T-helper 1 cell treated with Interleukin-12 subunit alpha and Interleukin-12 subunit beta and Interleukin-4 antibody, amounts not matched to agents 30 ng/mL and 1 ng/mL, for 36 hours (primary cell): ENCODE measurements at regions not wholly inside any gene's neighbourhood (a gene's known extent, or its start where the extent isn't known, plus 50 kb on each side); places are given as distances from the start of the nearest gene placed in this dataset.

ENCODE experiments used
- intact Hi-C: fragments of 100-400 bp; cut with micrococcal nuclease; formaldehyde crosslinking; loops from one replicate; pipeline ENCODE4 v1.15.1; 2024

DNA sequence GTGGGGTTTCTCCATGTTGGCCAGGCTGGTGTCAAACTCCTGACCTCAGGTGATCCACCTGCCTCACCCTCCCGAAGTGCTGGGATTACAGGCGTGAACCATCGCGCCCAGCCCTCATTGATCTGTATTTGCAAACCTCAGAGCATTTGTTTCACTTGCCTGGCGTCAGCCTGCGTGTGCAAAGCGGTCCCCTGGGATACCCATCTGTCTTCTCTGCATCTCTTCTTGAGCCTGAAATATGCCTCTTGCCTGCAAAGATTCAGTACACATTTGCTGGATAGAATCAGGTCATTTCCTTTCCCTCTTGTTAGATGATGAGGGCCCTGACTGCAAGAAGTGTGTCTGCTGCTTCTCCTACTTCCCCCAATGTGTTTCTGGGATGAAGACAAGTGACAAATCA is 1291.0 kb downstream of the TBC1D22A start:
- intact Hi-C loops: no loop called here

DNA sequence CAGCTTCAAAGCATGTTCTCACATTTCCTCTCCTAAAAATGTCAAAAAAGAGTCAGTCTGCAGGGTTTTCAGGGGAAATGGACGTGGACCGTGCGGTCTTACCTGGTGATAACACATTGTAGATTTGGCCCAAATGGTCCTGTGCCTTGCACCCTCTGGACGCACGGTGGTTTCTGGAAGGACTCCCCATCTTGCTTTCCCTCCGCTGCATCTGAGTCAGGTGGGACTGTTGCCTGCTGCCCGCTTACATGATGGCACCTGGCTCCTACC is 1290.1 kb downstream of the TBC1D22A start:
- intact Hi-C loops: no loop called here

DNA sequence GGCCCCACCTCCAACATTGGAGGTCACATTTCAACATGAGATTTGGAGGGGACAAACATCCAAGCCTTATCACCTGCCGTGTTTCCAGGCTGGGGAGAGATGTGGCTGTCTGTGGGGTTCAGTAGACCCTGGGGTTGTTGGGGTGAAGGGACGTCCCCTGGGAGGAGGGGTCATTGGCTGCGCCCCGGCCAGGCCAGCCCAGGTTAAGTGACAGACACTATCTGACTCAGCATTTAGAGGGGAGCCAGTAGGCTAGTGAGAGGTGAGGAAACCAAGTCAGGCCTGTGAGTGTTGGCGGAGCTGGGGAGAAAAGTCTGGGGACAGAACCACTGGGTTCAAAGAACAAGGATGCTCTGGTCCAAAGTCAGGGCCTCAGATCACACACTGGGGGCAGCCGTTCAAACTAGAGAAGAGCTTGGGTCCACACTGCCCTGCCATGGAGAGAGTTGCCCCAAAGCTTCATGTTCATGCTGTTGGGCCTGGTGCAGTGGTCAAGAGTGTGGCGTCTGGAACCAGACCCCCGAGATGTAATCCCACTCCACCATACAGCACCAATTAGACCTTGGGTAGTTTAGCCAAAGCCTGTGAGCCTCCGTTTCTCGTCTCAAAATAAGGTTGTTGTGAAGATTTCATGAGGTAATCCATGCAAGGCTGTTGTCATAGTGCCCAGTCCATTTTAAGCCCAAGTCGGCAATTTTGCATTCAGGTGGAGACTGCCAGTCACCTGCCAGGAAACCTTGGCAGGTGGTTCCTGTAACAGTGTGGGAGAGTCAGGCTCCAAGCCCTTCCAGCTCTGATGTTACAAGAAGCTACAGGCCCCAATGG is 1289.6 kb downstream of the TBC1D22A start:
- intact Hi-C loops: no loop called here

DNA sequence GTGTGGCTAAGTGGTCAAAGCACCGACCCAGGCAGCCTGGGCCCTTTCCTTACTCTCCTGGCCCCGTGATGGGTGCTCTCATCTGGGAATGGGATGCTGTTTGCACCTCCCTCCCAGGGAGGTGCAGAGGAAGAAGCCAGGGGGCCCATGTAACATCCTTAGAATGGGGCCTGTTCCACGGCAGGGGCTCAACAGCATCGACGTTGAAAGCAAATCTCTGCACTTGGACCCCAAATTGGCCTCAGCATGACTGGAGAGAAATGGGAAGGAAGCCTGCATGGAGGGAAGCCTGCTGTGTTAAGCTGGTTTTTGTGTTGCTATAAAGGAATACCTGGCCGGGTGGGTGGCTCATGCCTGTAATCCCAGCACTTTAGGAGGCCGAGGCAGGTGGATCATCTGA is 1288.4 kb downstream of the TBC1D22A start:
- intact Hi-C loops: no loop called here

DNA sequence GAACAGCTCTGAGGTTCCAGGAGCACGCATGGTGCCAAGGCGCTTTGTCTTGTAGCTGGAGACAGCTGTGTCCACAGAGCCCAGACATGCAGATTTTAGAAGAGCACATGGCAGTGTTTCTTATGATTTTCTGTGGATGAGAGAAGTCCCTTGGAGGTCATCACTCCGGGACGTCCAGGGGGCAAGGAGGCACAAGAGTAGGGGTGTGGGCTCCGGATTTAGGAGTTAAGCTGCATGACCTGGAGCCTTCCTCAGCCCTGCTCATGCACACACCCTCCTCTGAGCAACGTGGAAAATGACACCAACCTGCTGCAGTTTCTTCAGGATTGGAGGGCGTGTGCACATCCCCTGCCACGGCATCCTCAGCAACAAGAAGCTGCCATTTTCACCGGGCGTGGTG is 1286.7 kb downstream of the TBC1D22A start:
- intact Hi-C loops: no loop called here

DNA sequence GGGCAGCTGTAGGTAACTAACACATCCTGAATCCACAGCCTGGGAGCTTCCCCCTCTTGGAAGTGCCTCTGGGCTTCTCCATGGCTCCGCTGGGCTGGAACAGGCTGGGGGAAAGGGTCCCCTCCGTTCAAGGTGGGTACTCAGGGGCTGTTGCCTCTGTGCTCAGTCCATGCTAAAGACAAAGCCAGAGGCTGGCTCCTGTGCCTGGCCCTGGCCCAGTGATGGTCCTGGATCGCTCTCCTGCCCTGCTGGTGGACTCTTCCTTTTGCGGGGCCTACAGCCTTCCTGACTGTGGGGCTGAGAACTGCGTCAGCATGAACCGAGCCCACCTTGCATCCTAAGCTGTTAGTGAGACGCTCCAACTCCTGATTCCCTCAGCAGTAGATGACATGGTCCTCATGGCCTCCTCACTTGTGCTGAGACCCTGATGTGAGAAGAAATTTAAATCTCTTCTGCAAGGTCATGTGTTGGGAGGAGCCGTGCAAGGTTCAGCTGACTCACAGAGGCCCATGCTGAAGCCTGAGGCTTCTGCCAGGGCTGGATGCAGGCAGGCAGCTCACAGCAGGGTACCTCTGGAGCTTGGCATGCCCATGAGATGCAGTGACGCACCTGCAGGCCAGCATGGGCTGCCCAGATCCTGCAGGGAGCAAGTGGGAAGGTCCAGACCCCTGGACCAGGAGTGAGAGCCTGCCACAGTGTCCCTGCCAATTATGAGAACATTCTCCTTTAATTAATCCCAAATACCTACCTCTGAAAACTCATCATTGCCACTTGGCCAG is 1285.5 kb downstream of the TBC1D22A start:
- intact Hi-C loops: no loop called here

DNA sequence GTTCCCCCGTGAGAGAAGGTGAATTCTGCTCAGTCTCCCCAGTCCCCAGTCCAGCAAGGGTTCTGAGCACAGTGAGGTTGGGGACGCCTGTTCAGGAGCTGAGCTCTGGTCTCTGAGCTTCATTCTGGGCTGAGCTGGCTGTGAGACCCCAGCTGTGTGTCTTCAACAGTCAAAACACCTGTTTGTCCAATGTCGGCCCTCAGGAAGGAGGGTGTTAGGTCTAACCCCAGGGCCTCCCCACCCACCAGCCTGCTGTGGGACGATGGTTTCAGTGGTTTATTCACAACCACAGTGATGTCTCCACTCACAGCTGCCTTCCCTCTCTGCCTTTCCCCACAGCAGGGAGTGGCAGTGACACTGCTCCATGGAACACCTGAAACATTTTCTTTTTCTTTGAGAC is 1282.9 kb downstream of the TBC1D22A start:
- intact Hi-C loops: no loop called here

DNA sequence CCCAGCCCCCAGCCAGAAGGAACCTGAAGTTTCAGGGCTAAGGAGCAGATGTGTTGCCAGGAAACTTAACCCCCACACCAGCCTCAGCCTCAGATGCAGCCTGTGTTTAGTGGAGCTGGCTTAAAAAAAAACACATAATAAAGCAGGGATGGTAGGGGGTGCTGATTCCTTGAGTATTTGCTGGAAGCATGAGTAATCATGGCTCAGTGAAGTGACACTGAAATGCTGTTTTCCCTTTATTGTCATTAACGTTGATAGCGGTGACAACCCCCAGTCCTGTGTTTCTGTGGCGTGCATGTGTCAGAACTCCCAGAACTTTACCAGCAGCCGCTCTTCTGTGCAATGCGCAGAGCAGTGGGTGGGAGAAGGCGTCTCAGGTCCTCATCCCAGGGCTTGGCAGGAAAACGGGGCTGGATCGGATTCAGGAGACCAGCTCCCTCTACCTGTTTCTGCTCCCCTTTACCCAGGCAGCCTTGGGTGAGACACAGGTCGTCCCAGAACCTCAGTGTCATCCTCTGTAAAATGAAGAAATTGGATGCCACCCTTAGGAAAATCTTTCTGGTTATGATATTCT is 1282.1 kb downstream of the TBC1D22A start:
- intact Hi-C loops: no loop called here

DNA sequence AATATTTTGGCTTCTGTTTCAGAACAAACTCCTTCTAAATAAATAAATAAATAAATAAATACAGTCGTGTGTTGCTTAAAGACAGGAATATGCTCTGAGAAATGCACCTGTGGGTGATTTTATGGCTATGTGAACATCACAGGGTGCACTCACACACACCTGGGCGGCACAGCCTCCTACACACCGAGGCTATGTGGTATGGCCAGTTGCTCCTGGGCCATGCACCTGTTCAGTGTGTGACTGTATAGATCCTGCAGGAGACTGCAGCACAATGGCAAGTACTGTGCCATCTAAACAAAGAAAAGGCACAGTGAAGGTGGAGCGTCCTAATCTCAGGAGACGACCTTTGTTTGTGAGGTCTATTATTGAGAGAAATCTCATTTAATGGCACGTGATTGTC is 1281.1 kb downstream of the TBC1D22A start:
- intact Hi-C loops: no loop called here

DNA sequence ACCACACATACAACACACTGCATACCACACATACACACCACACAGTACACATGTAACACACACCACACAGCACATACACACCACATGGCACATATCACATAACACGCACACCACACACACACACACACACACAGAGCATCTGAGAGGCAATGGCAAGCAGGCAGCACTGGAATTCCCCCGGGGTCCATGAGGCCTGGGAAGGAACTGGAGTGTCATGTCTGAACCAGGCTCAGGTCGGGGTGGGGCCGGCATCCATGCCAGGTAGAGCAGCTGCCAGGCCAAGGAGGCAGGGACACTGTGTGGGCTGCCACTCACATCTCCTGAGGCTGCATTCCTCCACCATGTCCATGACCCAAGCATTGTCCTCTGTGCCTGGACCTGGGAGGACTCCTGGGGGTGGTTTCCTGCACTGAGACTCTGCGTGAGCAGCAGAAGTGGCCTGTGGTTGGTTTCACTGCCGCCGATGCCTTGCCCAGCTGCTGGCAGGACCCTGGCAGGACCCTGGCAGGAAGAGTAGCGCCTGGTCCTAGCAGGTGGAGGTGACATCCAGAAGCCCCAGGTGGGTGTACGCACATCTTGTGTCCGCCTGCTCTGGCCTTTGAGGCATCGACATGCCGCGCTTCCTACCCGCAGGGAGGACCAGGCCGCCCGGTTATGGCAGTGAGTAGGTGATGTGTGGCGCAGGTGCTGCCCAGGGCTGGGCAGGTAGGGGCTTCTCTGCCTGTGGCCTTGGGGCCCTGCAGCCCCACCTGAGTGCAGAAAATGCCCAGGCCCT is 1280.4 kb downstream of the TBC1D22A start:
- intact Hi-C loops: no loop called here

DNA sequence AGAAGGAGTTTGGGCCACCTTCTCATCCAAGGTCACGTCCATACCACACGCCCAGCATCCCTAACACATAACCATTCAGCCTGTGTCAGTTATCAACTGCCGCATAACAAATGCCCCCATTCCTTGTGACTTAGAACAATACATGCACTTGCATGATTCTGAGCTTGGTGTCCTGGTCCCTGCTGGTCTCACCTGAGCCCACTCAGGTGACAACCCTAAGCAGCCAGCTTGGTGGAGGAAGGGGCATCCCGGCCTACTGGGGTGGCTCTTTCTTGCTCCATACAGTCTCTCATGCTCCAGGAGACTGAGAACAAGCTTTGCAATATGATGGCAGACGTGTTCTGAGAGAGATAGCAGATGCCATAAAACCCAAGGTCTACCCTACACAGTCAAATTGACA is 1276.9 kb downstream of the TBC1D22A start:
- intact Hi-C loops: no loop called here

DNA sequence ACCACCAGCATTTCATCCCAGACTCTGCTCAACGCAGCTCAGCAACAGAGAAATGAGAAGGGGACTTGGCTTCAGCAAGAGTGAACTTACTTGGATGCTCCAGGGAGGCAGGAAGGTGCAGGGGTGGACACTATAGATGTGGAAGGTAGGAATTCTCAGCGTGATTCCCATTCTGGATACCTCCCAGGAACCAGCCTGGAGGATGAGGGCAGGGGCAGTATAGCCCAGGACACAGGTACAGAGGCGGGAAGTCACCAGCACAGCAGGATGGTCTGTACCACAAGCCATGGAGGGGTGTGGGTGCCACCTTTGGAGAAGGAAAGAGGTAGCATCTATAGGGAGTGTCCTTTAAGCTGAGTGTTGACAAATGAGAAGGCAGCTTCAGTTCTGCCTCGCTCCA is 1275.2 kb downstream of the TBC1D22A start:
- intact Hi-C loops: no loop called here

DNA sequence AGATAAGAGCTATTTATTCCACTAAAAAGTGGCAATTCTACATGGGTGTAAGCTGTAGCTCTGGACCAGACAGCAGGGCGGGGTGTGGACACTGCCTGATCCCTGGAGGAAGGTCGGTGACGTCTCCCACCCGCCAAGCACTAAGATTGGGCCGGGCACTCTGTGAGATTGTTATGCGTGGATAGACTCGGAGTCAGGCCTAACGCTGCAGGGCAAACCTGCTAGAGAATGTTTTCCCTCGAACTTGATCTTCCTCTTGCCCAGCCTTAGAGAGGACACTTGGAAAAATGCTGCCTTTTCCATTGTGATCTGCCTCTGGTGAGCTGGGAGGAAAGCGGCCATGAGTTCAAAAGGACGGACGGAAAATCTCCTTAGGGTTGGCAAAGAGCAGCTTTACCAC is 1273.4 kb downstream of the TBC1D22A start:
- intact Hi-C loops: no loop called here

DNA sequence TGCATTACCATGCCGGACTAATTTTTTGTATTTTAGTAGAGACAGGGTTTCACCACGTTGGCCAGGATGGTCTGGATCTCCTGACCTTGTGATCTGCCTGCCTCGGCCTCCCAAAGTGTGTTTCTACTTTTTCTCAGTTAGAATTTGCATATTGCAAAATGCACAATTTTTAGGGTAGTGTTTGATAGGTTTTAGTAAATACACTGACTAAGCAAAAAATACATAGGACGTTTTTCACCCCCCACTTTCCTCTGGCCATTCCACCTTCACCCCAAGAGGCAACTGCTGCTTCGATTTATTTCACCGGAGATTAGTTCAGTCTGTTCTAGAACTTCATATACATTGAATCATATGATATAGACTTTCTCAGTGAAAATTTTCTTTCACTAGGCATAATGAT is 1269.1 kb downstream of the TBC1D22A start:
- intact Hi-C loops: no loop called here

DNA sequence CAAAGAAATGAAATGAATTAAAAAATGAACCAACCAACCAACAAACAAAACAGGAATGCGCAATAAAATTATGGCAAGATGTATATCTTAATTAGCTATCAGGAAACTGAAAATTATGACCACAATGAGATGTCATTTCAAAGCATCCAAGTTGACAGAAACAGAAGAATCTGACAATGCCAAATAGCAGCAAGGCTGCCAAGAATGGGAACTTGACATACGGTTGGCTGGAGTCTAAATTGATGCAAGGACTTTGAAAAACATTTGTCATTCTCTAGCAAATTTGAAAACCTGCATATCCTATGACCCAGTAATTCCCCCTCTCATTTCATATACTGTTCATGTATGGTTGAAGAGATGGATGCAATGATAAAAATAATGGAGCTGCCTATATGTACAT is 1262.6 kb downstream of the TBC1D22A start:
- intact Hi-C loops: no loop called here

DNA sequence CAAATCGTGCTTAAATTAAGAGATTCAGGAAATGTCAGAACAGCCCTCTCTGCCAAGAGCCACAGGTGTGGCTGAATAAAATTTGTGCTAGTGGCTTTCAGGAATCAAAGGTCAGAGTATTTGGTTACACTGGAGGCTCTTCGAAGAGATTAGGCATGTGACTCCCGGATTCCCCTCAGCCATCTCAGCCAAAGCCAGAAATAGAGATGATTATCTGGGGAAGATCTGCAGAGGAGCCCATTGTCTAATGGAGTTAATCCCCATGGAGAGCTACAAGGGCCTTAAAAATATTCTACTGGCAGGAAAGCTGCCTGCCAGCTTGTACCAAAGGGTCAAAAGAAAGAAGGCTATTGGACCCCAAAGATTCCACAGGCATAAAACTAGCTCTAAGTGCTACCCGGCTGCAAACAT is 1259.5 kb downstream of the TBC1D22A start:
- intact Hi-C loops: no loop called here

DNA sequence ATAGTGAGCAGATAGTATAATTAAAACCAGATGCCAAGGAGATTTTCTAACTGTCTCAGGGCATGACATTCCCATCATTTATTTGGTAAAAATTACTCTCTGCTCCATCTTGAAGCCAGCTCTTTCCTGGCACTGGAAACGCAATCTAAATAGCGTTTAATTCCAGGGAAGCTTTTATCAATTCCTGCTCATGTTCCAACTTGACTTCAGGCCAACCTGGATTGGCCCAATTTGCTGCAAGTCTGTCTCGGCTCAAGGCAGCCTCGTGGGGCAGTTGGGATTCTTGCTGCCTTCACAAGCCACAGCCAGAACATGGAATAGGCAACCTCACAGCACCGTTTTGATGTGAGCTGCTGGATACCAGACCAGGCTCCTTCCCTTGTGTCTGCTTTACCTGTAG is 1255.9 kb downstream of the TBC1D22A start:
- intact Hi-C loops: no loop called here

DNA sequence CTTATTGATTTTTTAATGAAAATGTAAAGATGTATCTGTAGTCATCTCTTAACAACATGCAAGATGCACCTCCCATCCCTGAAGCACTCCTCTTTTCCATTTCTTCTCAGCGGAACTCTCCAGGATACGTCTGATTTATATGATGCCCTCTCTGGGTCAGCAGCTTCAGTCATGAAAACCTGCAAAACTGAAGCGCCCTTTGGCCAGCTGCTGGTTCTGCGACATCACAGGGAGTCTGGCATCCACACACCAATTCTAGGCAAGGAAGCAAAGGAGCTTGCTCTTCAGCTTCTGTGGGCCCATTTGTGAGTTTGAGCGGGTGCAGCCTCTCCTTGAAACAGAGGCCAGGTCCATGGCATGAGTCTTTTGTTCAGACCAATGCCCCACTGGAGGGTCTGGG is 1253.3 kb downstream of the TBC1D22A start:
- intact Hi-C loops: no loop called here

DNA sequence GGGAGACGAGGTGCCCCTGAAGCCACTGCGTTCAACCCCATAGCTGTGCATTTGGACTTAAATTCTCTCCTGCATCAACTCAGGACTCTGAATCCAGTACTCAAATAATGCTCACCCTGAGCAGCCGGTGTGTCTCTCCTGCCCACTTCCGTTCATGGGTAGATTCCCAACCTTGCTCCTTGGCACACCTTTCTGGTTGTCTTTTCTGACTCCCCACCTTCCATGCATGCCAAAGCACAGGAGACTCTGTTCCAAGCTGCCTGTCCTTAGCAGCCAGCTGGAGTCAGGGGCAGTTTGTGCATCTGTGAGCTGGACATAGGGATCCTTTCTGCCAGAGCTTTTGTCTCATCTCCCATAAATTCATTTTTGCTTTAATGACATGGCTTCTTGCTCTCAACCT is 1242.5 kb downstream of the TBC1D22A start:
- intact Hi-C loops: no loop called here

DNA sequence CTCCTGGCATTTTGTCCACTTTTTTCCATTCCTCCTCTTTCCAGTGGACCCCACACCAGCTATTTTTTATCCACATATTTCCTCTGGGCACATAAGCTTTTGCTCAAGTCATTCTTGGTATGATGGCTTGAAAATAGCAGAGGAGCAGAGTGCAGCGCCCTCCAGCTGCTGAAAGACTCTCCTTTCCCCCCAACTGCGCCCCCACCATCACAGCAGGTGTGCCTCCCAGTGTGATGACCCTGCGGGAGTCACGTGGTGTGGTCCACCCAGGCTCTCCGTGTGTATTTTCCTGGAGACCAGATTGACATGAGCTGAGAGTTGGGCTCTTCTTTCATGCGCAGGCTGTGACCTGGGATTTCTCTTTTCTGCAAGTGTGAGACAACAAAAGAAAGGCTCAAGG is 1241.6 kb downstream of the TBC1D22A start:
- intact Hi-C loops: no loop called here

DNA sequence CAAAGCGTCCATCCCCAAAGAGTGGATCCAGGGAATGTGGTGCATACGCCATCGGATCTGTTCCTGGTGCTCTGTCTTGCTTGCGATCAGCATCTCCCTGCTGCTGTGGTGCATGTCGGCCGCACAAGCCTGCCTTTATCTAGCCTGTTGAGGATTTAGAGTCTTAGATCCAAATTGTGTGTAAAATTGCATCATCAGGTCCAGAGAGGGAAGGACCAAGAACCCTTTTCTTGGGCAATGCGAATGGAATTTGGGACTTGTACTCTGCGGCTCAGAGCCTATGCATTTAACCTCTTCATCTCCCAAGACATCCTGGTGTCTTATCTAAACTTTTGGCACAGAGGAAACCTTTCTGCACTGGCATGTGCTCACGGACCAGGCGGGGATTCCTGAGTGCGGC is 1238.7 kb downstream of the TBC1D22A start:
- intact Hi-C loops: no loop called here

DNA sequence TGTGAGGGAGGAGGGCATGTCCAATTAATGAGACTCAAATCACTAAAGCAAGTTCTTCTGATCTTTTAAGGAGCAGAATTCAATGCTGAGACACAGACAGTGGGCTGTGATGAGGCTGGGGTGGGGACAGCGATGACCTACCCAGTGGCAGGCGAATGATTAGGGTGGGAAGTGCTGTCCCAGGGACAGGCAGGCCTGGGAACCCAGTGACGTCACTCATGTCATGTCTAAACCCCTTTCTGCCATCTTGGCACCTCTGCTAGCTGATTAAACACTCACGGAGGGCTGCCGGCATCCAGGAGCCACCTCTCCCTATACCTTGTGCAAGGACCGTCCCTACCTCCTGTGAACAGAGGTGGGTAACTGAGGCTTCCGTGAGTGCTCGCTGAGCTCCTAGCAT is 1235.2 kb downstream of the TBC1D22A start:
- intact Hi-C loops: no loop called here
